Tibial artery (tissue), 4 donors: ENCODE measurements at regions not wholly inside any gene's neighbourhood (a gene's known extent, or its start where the extent isn't known, plus 50 kb on each side); places are given as distances from the start of the nearest gene placed in this dataset.

Experiments used
- DNase-seq, 2 donors: peaks; one replicate each; pipeline ENCODE4 v3.0.0-alpha.2; 2019
- H3K27ac ChIP-seq, 2 donors: fragments of 200-600 bp; sonication (generic) in 1 of 2; 1 replicate in 1 of 2; 2 replicates in 1 of 2; pipeline ENCODE4 v1.5.1; 2018 to 2019; ENCODE audit warnings: mild to moderate bottlenecking in 1 of 2
- H3K27me3 ChIP-seq, 2 donors: fragments of 200-600 bp; sonication (generic) in 1 of 2; one replicate each; pipeline versions ENCODE4 v1.5.1 to v1.6.0; 2016 to 2019
- H3K36me3 ChIP-seq, 3 donors: fragments of 200-600 bp; sonication (generic) in 2 of 3; one replicate each; pipeline ENCODE4 v1.5.1; 2016 to 2019; ENCODE audit warnings: mild to moderate bottlenecking in 2 of 3
- H3K4me1 ChIP-seq, 4 donors: fragments of 200-600 bp; sonication (generic) in 2 of 4; 1 replicate in 3 of 4; 2 replicates in 1 of 4; pipeline ENCODE4 v1.5.1; 2016 to 2019
- H3K4me3 ChIP-seq, 2 donors: fragments of 200-600 bp; sonication (generic) in 1 of 2; 1 replicate in 1 of 2; 2 replicates in 1 of 2; pipeline ENCODE4 v1.5.1; 2018 to 2019; ENCODE audit warnings: mild to moderate bottlenecking in 2 of 2
- H3K9me3 ChIP-seq, 3 donors: fragments of 200-600 bp; sonication (generic) in 1 of 3; one replicate each; pipeline ENCODE4 v1.5.1; 2016 to 2019
- CTCF ChIP-seq, 2 experiments: fragments of 200-600 bp in 1 of 2; fragments of 450-650 bp in 1 of 2; IDR thresholded peaks; one replicate each; pipeline ENCODE4 v1.5.1; 2017 to 2019; ENCODE audit warnings: antibody characterized with exemption in 2 of 2, mild to moderate bottlenecking in 1 of 2, moderate library complexity in 1 of 2
- intact Hi-C: fragments of 100-400 bp; cut with DNase I; formaldehyde crosslinking; loops from one replicate; pipeline ENCODE4 v1.15.0; 2023; ENCODE audit warnings: low total_unique reads

- H3K27ac ChIP-seq = no peak overlapping the region
- H3K9me3 ChIP-seq = no peaks in the 10 kb centered on the region
- intact Hi-C loops = no loop called here
- no peak overlapping the region for H3K4me3 ChIP-seq
- no peaks in the 10 kb centered on the region for H3K36me3 ChIP-seq
- no peaks in the 10 kb centered on the region for H3K27me3 ChIP-seq
- no peak for TF ChIP-seq CTCF (IDR thresholded peaks at IDR 0.05)
- DNase-seq = no peak
- H3K4me1 ChIP-seq = peaks cover 0 to 17% (median 0%) of the 10 kb centered on the region in 4 donors
These were observed 57.0 kb upstream of the NEK7 start for GRCh38 chr1:198099755-198100154.

GRCh38 chr1:198101716-198102453 is 54.9 kb upstream of the NEK7 start:
- no peaks in the 10 kb centered on the region for H3K36me3 ChIP-seq
- H3K9me3 ChIP-seq = no peaks in the 10 kb centered on the region
- H3K27me3 ChIP-seq = no peaks in the 10 kb centered on the region
- peak overlapping the region in 1 of 2 donors; percentile 31 for H3K27ac ChIP-seq
- DNase-seq = no peak
- TF ChIP-seq CTCF (IDR thresholded peaks at IDR 0.05) = no peak
- H3K4me1 ChIP-seq = peaks cover 0 to 17% (median 0%) of the 10 kb centered on the region in 4 donors
- H3K4me3 ChIP-seq = no peak overlapping the region
- intact Hi-C loops = no loop called here

- Histone ChIP-seq H3K4me1 (peaks cover 0 to 17% (median 0%) of the 10 kb centered on the region in 4 donors), H3K4me3 (no peak overlapping the region), H3K27me3 (no peaks in the 10 kb centered on the region), H3K36me3 (no peaks in the 10 kb centered on the region), H3K27ac (peak overlapping the region in 1 of 2 donors; percentile 31), H3K9me3 (no peaks in the 10 kb centered on the region)
- TF ChIP-seq CTCF (IDR thresholded peaks at IDR 0.05) = no peak
- DNase-seq = no peak
- intact Hi-C loops = no loop called here
These were observed 54.4 kb upstream of the NEK7 start for GRCh38 chr1:198102454-198102827.

- Histone ChIP-seq H3K36me3 (no peaks in the 10 kb centered on the region), H3K27ac (no peak overlapping the region), H3K4me1 (peaks cover 0 to 17% (median 0%) of the 10 kb centered on the region in 4 donors), H3K4me3 (no peak overlapping the region), H3K27me3 (no peaks in the 10 kb centered on the region), H3K9me3 (no peaks in the 10 kb centered on the region)
- TF ChIP-seq CTCF (IDR thresholded peaks at IDR 0.05) = no peak
- no peak for DNase-seq
- intact Hi-C loops = no loop called here
These were observed 51.6 kb upstream of the NEK7 start for GRCh38 chr1:198105185-198105584.

- Histone ChIP-seq H3K4me3 (no peak overlapping the region), H3K27ac (no peak overlapping the region), H3K27me3 (no peaks in the 10 kb centered on the region), H3K36me3 (no peaks in the 10 kb centered on the region), H3K4me1 (peaks cover 0 to 17% (median 0%) of the 10 kb centered on the region in 4 donors), H3K9me3 (no peaks in the 10 kb centered on the region)
- intact Hi-C loops = no loop called here
- no peak for DNase-seq
- no peak for TF ChIP-seq CTCF (IDR thresholded peaks at IDR 0.05)
These were observed 50.8 kb upstream of the NEK7 start for GRCh38 chr1:198106011-198106410.
